ENCODE measurements at regions not wholly inside any gene's neighbourhood (a gene's known extent, or its start where the extent isn't known, plus 50 kb on each side); places are given as distances from the start of the nearest gene placed in this dataset.

DNA sequence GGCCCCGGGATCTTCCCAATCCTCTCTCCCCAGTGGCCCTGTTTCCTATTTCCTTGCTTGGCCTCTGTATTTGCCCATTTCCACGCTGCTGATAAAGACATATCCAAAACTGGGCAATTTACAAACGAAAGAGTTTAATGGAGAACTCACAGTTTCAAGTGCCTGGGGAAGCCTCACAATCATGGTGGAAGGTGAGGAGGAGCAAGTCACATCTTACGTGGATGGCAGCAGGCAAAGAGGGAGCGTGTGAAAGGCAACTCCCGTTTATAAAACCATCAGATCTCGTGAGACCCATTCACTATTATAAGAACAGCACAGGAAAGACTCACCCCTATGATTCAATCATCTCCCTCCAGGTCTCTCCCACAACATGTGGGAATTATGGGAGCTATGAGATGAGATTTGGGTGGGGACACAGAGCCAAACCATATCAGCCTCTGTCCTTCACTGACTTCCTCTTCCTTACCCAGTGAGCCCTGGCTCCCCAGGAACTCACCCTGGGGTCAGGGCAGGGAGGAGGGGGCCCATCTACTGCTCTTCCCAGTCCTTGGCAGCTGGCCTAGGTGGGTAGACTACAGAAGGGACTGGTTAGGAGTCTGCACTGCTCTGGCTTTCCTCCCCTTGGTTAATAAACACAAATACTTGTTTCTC, 105.8 kb upstream of the MYCN start:
- peaks cover 0 to 3% of the 10 kb centered on the region in 2 donors for H3K9me3 Mint-ChIP-seq
- no peak overlapping the region for H3K27ac Mint-ChIP-seq
- DNase-seq, result no peak
- no peaks in the 10 kb centered on the region for H3K36me3 Mint-ChIP-seq
- no peaks in the 10 kb centered on the region for H3K27me3 Mint-ChIP-seq
- no peaks in the 10 kb centered on the region for H3K4me1 Mint-ChIP-seq
- H3K4me3 Mint-ChIP-seq, result no peak overlapping the region
- ATAC-seq (replicated peaks), result no peak

DNA sequence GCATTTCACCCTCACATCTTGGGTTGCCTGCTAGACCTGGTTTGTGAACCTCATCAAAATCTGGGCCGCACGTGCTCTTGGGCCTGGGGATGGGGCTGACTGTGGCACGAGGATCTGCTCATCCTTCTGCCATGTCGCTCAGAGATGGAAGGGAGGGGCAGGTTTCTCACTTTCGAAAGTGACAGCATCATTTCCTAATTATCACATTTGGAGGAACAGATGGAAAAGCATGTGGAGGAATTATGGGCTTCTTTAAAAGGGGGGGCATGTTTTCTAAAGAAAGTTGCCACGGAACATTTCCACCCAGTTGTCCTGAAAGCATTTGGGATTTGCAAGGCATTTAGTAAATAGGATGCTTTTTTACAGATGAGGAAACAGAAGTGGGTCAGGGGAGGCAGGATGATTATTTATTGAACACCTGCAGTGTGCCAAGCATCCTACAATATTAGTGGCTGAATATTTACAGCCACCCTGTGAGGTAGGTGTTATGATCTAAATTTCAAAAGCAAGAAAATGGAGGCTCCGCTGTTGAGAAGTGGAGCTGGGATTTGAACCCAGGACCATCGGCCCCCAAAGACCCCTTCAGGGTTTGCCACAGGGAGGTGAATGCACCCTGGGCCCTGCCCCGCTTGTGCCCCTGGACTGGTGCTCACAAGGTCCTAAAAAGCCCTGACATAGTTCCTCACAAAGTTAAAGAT, 104.2 kb upstream of the MYCN start:
- DNase-seq, result no peak
- no peak for ATAC-seq (replicated peaks)
- Mint-ChIP-seq H3K4me1 (no peaks in the 10 kb centered on the region), H3K9me3 (peaks cover 0 to 3% of the 10 kb centered on the region in 2 donors), H3K27me3 (no peaks in the 10 kb centered on the region), H3K27ac (no peak overlapping the region), H3K4me3 (no peak overlapping the region), H3K36me3 (no peaks in the 10 kb centered on the region)

DNA sequence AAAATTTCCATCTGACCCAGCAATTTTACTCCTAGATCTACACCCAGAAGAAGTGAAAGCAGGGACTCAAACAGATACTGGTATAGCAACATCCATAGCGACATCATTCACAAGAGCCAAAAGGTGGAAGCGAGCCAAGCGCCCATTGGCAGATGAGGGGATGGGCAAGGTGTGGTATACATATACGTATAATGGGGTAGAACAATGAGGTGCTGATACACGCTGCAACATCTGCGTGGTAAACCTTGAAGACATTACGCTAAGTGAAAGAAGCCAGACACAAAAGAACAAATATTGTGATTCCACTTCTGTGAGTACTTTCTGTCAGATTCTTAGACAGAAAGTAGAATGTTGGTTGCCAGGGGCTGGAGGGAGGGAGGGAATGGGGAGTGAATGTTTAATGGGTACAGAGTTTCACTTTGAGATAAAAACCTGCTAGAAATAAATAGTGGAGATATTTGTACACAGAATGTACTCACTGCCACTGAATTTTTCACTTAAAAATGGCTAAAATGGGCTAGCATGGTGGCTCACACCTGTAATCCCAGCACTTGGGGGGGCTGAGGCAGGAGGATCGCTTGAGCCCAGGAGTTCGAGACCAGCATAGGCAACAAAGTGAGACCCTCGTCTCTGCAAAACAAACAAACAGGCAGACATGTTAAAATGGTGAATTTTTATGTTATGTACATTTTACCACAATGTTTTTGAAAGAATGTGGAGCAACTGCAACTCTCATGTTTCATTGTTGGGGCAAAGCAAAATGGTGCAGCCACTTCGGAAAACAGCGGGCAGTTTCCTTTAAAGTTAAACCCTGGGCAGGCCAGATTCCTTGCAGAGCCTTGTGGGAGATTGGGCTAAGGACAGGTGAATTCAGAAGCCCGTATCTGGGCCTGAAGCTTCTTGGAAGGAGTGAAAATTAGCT, 103.4 kb upstream of the MYCN start:
- Mint-ChIP-seq H3K27me3 (no peaks in the 10 kb centered on the region), H3K4me3 (no peak overlapping the region), H3K36me3 (no peaks in the 10 kb centered on the region)

DNA sequence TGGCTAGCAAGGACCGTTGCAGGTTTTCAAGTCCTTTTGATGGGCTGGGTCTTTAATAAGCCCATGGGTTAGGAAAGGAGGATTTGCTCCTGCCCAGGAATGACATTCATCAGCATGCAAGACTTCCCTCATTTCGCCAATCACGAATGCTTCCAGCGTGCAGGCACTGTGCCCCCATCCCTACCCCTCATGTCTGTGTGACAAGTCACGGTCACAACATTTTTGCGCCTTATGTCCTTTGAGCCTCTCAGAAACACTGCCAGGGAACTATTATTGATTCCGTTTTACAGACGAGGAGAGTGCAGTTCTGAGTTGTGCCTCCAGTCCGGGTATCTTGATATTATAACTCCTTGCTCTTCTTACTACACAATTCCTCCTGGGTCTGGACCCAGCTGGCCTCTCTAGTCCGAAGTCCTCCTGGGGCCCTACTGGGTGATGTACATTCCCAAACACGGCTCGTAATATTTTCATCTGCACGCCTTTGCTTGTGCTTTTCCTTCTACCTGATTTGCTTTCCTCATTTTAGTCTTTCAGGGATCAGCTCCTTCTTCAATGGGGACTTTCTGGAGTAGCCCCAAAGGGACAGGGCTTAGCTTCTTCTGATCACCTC, 101.8 kb upstream of the MYCN start:
- DNase-seq (no peak), ATAC-seq (replicated peaks) (no peak)
- no peaks in the 10 kb centered on the region for H3K27me3 Mint-ChIP-seq
- H3K4me3 Mint-ChIP-seq, result no peak overlapping the region
- peaks cover 0 to 3% of the 10 kb centered on the region in 2 donors for H3K9me3 Mint-ChIP-seq
- H3K27ac Mint-ChIP-seq, result no peak overlapping the region
- H3K36me3 Mint-ChIP-seq, result no peaks in the 10 kb centered on the region
- no peaks in the 10 kb centered on the region for H3K4me1 Mint-ChIP-seq

More for the DNA sequence above, 103.4 kb upstream of the MYCN start:
- ATAC-seq (replicated peaks), result no peak
- no peak for DNase-seq
- Mint-ChIP-seq H3K4me1 (no peaks in the 10 kb centered on the region), H3K27ac (no peak overlapping the region), H3K9me3 (peaks cover 0 to 3% of the 10 kb centered on the region in 2 donors)

GRCh38 chr2:15839426-15840124, 100.8 kb upstream of the MYCN start:
- no peak for ATAC-seq (replicated peaks)
- no peak overlapping the region for H3K27ac Mint-ChIP-seq
- H3K36me3 Mint-ChIP-seq, result no peaks in the 10 kb centered on the region
- H3K27me3 Mint-ChIP-seq, result peaks cover 0 to 1% of the 10 kb centered on the region in 2 donors
- no peak overlapping the region for H3K4me3 Mint-ChIP-seq
- no peaks in the 10 kb centered on the region for H3K4me1 Mint-ChIP-seq
- peaks cover 0 to 2% of the 10 kb centered on the region in 2 donors for H3K9me3 Mint-ChIP-seq
- no peak for DNase-seq

DNA sequence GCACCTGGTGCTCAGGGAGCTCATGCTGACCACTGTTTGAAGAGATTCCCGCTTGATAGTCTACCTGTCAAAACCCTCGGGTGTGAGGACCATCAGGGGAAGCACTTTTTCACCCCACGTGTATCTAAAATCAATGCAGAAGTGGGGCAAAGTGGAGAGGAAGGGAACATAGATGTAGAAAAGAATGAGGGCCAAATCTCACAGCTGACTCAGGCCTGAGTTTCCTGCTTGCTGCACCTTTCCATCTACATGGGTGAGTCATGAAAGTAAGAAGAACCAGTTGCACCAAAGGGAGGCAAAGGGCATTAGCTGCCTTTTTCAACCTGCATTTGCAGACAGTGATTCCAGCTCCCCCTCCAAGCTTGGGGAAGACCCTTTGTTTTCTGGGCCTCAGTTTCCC, 100.2 kb upstream of the MYCN start:
- peaks cover 0 to 2% of the 10 kb centered on the region in 2 donors for H3K9me3 Mint-ChIP-seq
- no peak for ATAC-seq (replicated peaks)
- H3K4me3 Mint-ChIP-seq, result no peak overlapping the region
- DNase-seq, result no peak
- no peaks in the 10 kb centered on the region for H3K36me3 Mint-ChIP-seq
- peaks cover 0 to 5% of the 10 kb centered on the region in 2 donors for H3K27me3 Mint-ChIP-seq
- no peak overlapping the region for H3K27ac Mint-ChIP-seq
- no peaks in the 10 kb centered on the region for H3K4me1 Mint-ChIP-seq

GRCh38 chr2:15840969-15841368, 99.4 kb upstream of the MYCN start:
- no peaks in the 10 kb centered on the region for H3K36me3 Mint-ChIP-seq
- ATAC-seq (replicated peaks) (no peak), DNase-seq (no peak)
- H3K27me3 Mint-ChIP-seq, result peaks cover 0 to 5% of the 10 kb centered on the region in 2 donors
- H3K9me3 Mint-ChIP-seq, result no peaks in the 10 kb centered on the region
- no peak overlapping the region for H3K27ac Mint-ChIP-seq
- H3K4me3 Mint-ChIP-seq, result no peak overlapping the region
- no peaks in the 10 kb centered on the region for H3K4me1 Mint-ChIP-seq

GRCh38 chr2:15841776-15842560, 98.4 kb upstream of the MYCN start:
- no peak overlapping the region for H3K4me3 Mint-ChIP-seq
- H3K36me3 Mint-ChIP-seq, result no peaks in the 10 kb centered on the region
- peaks cover 0 to 5% of the 10 kb centered on the region in 2 donors for H3K27me3 Mint-ChIP-seq
- no peak overlapping the region for H3K27ac Mint-ChIP-seq
- DNase-seq (no peak), ATAC-seq (replicated peaks) (no peak)
- no peaks in the 10 kb centered on the region for H3K4me1 Mint-ChIP-seq
- H3K9me3 Mint-ChIP-seq, result no peaks in the 10 kb centered on the region

DNA sequence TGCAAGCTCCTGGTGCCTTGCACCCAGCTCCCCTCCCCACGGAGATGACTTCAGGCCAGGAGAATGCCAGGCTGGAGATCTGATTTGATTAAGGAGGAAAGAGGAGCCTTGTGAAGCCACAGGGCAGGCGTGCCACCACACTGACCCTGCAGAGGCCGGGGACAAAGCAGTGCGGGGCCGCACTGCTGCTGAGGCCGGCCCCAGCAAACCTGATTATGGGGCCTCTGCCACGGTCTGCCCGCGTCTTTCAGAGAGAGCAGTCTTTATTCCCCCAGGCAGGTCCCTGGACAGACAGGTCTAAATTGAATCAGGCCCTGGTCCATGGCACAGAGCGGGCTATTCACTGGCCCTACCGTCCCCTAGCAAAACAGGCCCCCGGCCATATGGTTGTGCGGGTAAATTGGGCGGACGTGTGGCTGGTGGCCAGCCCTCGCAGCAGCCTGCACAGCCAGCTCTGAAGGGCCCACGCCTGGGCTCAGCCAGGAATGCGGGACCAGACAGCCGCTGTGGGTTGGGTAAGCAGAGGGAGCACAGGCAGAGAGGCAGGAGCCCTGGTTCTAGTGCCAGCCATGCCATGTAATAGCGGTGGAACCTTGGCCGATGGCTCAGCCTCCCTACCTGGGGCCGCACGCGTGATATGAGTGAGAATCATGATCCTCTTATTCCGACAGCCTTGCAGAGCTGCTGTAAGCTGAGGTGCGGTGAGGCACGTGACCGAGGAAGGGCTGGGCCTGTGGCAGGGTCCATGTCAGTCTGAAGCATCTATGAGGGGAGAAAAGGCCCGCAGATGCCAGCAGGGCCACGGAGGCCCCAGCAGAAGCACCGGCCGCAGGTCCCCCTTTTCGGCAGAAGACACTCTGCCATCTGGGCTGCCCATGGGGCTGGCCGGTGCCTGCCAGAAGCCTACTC, 97.3 kb upstream of the MYCN start:
- H3K4me3 Mint-ChIP-seq, result no peak overlapping the region
- DNase-seq, result no peak
- H3K9me3 Mint-ChIP-seq, result peaks cover 0 to 2% of the 10 kb centered on the region in 2 donors
- H3K36me3 Mint-ChIP-seq, result no peaks in the 10 kb centered on the region
- no peaks in the 10 kb centered on the region for H3K4me1 Mint-ChIP-seq
- H3K27ac Mint-ChIP-seq, result no peak overlapping the region
- no peak for ATAC-seq (replicated peaks)
- peaks cover 0 to 5% of the 10 kb centered on the region in 2 donors for H3K27me3 Mint-ChIP-seq

GRCh38 chr2:15844211-15844801, 96.0 kb upstream of the MYCN start:
- Mint-ChIP-seq H3K9me3 (peaks cover 3 to 4% of the 10 kb centered on the region in 2 donors), H3K4me1 (no peaks in the 10 kb centered on the region), H3K27ac (no peak overlapping the region), H3K4me3 (no peak overlapping the region), H3K27me3 (peaks cover 0 to 5% of the 10 kb centered on the region in 2 donors), H3K36me3 (no peaks in the 10 kb centered on the region)
- DNase-seq, result no peak
- ATAC-seq (replicated peaks), result no peak

DNA sequence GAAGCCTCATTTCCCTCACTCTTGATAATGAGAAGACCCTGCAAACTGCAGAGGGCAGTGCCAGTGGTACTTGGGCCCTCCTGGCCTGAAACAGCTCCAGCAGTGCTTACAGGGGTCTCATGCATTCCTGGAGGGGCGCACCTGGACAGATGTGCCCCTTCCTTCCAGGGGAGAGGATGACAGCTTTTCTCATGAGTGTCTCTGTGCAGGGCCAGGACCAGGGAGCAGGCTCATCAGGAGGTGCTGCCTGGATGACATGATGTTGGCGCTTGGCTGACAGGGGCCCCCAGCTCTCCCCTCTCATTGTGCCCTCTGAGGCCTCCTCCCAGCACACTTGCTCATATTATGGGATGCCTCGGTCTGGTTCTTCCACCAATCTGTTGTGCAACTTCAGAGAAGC, 95.1 kb upstream of the MYCN start:
- H3K27me3 Mint-ChIP-seq, result peaks cover 0 to 5% of the 10 kb centered on the region in 2 donors
- DNase-seq (no peak), ATAC-seq (replicated peaks) (no peak)
- no peak overlapping the region for H3K4me3 Mint-ChIP-seq
- H3K4me1 Mint-ChIP-seq, result no peaks in the 10 kb centered on the region
- H3K9me3 Mint-ChIP-seq, result peaks cover 8 to 9% of the 10 kb centered on the region in 2 donors
- no peak overlapping the region for H3K27ac Mint-ChIP-seq
- no peaks in the 10 kb centered on the region for H3K36me3 Mint-ChIP-seq

- DNase-seq (no peak), ATAC-seq (replicated peaks) (no peak)
- Mint-ChIP-seq H3K27me3 (peaks cover 0 to 5% of the 10 kb centered on the region in 2 donors), H3K36me3 (no peaks in the 10 kb centered on the region), H3K27ac (no peak overlapping the region), H3K4me1 (no peaks in the 10 kb centered on the region), H3K9me3 (peaks cover 8 to 9% of the 10 kb centered on the region in 2 donors), H3K4me3 (no peak overlapping the region)
These were observed 94.5 kb upstream of the MYCN start for GRCh38 chr2:15845737-15846405.
